ACHN (cell line): ENCODE measurements at regions not wholly inside any gene's neighbourhood (a gene's known extent, or its start where the extent isn't known, plus 50 kb on each side); places are given as distances from the start of the nearest gene placed in this dataset.

Source experiments
- DNase-seq: peaks from one replicate; pipeline ENCODE4 v3.0.0-alpha.2; 2015
- in situ Hi-C: cut with HindIII; loops from 2 replicates; pipeline ENCODE4 v1.10.0; 2017; ENCODE audit warnings: low sequenced_read_pairs, low pct_ligation_motif_present, low pct_unique_long_range_greater_than_20kb

- in situ Hi-C loops = no loop called here
These were observed 53.8 kb downstream of the GJD2 start for GRCh38 chr15:34700891-34701427.

GRCh38 chr15:34699968-34700640 is 54.7 kb downstream of the GJD2 start:
- no peak for DNase-seq
- in situ Hi-C loops = no loop called here

More at GRCh38 chr15:34700891-34701427, 53.8 kb downstream of the GJD2 start:
- no peak for DNase-seq

- in situ Hi-C loops = no loop called here
- DNase-seq = no peak
These were observed 58.3 kb downstream of the GJD2 start for GRCh38 chr15:34696506-34696905.

GRCh38 chr15:34693053-34693744 is 61.6 kb downstream of the GJD2 start:
- in situ Hi-C loops = no loop called here
- no peak for DNase-seq

- in situ Hi-C loops = no loop called here
- DNase-seq = no peak
These were observed 63.8 kb downstream of the GJD2 start for GRCh38 chr15:34691034-34691433.

- in situ Hi-C loops = no loop called here
- DNase-seq = no peak
These were observed 66.1 kb downstream of the GJD2 start for GRCh38 chr15:34688699-34689098.

- no peak for DNase-seq
- in situ Hi-C loops = no loop called here
These were observed 70.4 kb downstream of the GJD2 start for GRCh38 chr15:34684351-34684750.

GRCh38 chr15:34682674-34683073 is 72.1 kb downstream of the GJD2 start:
- DNase-seq = peak; percentile 28
- in situ Hi-C loops = no loop called here

GRCh38 chr15:34679291-34679690 is 75.5 kb downstream of the GJD2 start:
- no peak for DNase-seq
- in situ Hi-C loops = no loop called here

GRCh38 chr15:34673241-34673640 is 81.6 kb downstream of the GJD2 start:
- DNase-seq = no peak
- in situ Hi-C loops = no loop called here

- in situ Hi-C loops = no loop called here
These were observed 82.2 kb upstream of the GOLGA8B start for GRCh38 chr15:34665498-34666116.

GRCh38 chr15:34664418-34664817 is 81.0 kb upstream of the GOLGA8B start:
- in situ Hi-C loops = no loop called here
- no peak for DNase-seq

More at GRCh38 chr15:34665498-34666116, 82.2 kb upstream of the GOLGA8B start:
- no peak for DNase-seq

GRCh38 chr15:34663101-34663500 is 79.7 kb upstream of the GOLGA8B start:
- in situ Hi-C loops = no loop called here
- DNase-seq = no peak

- DNase-seq = no peak
- in situ Hi-C loops = no loop called here
These were observed 75.6 kb upstream of the GOLGA8B start for GRCh38 chr15:34659056-34659455.

- in situ Hi-C loops = no loop called here
- DNase-seq = no peak
These were observed 74.1 kb upstream of the GOLGA8B start for GRCh38 chr15:34657469-34658127.

GRCh38 chr15:34656005-34656796 is 72.8 kb upstream of the GOLGA8B start:
- no peak for DNase-seq
- in situ Hi-C loops = no loop called here

GRCh38 chr15:34655326-34655725 is 71.9 kb upstream of the GOLGA8B start:
- no peak for DNase-seq
- in situ Hi-C loops = no loop called here

GRCh38 chr15:34654625-34655024 is 71.2 kb upstream of the GOLGA8B start:
- in situ Hi-C loops = no loop called here

More at GRCh38 chr15:34654625-34655024, 71.2 kb upstream of the GOLGA8B start:
- no peak for DNase-seq
